ENCODE measurements at regions not wholly inside any gene's neighbourhood (a gene's known extent, or its start where the extent isn't known, plus 50 kb on each side); places are given as distances from the start of the nearest gene placed in this dataset.

DNA sequence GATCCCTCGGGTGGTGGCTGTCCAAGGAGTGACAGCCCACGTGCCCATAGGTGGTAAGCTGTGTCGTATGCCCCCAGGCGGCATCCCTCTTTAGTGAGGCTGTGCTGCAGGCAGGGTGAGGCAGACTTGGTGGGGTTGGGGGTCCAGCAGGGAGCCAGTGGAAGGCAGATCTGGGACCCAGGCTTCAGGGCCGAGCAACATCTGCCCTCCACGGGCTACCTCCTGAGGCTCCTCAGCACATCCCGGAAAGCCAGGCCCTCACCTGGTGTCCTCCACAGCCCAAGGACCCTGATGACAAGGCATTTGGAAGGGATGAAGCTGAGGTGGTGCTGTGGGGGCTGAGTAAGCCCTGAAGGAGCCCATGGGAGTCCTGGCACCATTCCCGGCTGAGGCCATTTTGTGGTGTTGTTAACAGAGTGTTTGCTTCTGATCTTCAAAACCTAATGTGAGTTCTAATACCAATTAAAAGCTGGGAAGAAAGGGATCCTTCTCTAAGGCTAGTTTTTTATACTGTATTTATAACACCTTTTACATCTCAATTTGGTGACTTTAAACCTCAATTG, 295.8 kb upstream of the IRX2 start:
- no peak overlapping the region for H3K27ac ChIP-seq
- H3K4me3 ChIP-seq: no peak overlapping the region

DNA sequence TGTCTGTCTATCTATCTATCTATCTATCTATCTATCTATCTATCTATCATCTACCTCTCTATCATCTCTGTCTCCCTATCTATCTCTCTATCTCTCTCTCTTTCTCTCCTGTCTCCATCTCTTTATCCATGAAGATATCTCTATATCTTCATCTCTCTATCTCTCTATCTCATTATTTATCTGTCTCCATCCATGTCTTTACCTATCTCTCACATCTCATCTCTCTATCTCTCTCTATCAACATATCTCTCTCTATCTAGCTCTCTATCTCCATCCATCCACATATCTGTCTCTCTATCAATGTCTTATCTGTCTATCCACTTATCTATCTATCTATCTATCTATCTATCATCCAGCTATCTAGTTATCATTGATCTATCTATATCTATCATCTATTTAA, 292.1 kb upstream of the IRX2 start:
- Histone ChIP-seq H3K27ac (no peak overlapping the region), H3K4me3 (no peak overlapping the region)

DNA sequence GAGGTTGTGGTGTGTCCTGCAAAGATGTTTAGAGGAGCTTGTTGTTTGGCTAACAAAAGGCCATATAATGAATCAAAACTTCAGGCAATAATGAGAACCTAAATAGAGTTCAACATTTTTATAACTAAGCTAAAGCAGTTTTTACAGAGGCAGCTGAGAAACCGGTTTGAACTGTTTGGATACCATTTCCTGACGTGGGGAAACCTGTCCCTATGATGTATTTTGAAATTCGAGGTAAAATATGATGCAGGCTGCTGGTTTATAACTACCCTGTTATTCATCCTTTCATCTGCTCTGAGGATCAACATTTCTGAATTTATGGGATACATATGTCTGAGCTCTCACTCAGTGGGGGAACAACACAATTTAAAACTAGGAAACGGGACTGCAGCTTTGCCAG, 289.5 kb upstream of the IRX2 start:
- Histone ChIP-seq H3K4me3 (no peak overlapping the region), H3K27ac (no peak overlapping the region)

DNA sequence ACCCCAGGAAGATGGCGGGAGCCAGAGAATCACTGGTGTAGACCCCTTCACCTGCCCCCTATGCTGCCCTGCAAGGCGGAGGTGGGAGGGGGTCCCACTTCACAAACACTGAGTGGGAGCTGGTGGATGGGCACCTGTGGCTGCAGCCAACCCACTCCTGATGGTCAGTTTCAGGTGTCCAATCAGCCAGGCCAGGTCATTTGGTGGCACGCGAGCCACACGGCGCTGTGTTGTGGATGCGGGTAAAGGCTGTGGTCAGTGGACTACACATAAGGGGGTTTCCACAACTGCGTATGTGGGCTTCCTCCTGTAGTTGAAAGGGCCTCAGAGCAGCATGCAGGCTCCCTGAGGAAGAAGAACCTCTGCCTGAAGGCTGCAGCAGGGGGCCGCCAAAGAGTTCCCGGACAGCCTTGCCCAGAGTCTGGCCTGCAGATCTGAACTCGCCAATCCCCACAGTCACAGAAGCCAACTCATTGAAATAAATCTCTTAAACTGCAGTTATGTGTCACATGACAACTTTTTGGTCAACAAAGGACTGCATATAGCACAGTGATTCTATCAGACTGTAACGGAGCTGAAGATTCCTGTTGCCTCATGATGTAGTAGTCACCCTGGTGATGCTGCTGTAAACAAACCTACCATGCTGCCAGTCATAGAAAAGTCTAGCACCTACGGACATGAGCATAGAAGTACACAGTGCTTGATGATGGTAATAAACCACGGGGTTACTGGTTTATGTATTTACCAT, 284.7 kb upstream of the IRX2 start:
- H3K27ac ChIP-seq: no peak overlapping the region
- H3K4me3 ChIP-seq: no peak overlapping the region

DNA sequence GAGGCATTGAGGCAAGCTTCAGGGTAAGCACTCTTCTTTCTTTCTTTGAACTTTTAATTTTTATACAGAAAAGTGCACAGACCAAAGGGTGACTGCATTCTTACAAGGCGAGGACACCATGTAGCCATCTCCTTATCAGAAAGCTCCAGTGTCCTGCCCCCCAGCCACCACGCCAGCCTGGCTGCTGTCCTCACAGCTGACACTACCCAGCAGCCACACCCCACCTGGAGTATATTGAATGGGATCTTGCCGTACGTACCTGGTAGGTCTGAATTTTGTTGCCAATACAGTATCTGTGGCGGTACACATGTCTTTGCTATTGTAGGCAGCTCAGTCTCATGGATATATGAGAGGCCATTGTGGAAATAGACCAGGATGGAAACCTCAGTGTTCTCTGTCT, 284.0 kb upstream of the IRX2 start:
- H3K4me3 ChIP-seq: no peak overlapping the region
- no peak overlapping the region for H3K27ac ChIP-seq

DNA sequence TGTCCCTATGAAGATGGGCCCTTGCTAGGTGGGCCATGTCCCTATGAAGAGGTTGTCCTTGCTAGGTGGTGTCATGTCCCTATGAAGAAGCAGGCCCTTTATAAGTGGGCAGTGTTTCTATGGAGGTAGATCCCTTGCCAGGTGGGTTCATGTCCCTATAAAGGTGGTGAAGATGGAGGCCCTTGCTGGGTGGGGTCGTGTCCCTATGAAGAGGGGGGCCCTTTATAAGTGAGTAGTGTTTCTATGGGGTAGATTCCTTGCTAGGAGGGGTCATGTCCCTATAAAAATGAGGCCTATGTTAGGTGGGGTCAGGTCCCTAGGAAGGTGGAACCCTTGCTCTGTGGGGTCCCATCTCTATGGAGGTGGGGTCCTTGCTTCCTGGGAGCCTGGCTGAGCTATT, 283.4 kb upstream of the IRX2 start:
- Histone ChIP-seq H3K4me3 (no peak overlapping the region), H3K27ac (no peak overlapping the region)

DNA sequence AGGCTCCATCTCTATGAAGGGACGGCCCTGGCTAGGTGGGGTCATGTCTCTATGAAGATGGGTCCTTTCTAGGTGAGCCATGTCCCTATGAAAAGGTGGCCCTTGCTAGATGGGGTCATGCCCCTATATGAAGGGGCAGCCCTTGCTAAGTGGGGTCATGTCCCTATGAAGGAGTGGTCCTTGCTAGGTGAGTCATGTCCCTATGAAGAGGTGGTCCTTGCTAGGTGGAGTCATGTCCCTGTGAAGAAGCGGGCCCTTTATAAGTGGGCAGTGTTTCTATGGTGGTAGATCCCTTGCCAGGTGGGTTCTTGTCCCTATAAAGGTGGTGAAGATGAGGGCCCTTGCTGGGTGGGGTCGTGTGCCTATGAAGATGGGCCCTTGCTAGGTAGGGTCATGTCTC, 283.0 kb upstream of the IRX2 start:
- no peak overlapping the region for H3K27ac ChIP-seq
- H3K4me3 ChIP-seq: no peak overlapping the region

DNA sequence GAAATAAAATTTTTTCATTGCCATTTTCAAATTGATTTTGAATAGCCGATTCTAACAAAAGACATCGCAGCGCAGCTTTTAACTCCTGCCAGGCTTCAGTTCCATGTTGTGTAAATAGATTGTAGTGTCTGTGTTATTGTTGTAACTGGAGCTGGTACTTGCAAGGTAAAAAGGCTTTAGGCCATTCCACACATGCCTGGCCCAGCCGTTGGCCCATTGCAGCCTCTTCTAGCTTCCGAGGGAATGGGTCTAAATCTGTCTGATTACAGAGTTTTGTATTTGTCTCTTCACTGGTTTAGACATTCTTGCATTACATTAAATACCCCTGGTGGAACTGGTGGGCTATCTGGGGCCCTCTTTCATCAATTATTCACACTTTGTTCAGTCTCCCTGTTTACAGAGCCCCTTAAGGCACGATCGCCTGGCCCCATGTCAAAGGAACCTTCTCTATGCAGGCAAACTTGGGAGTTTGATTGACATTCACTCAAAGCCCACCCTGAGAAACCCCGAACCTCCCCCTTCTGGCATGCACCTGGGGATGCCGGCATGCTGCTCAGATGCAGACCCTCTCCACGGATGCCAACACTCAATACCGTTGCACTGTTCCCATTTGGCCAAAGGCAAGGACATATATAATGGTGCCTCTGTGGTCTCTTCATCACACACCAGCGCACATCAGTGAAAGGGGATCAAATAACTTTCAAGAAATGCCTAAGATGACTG, 281.7 kb upstream of the IRX2 start:
- Histone ChIP-seq H3K27ac (no peak overlapping the region), H3K4me3 (no peak overlapping the region)

DNA sequence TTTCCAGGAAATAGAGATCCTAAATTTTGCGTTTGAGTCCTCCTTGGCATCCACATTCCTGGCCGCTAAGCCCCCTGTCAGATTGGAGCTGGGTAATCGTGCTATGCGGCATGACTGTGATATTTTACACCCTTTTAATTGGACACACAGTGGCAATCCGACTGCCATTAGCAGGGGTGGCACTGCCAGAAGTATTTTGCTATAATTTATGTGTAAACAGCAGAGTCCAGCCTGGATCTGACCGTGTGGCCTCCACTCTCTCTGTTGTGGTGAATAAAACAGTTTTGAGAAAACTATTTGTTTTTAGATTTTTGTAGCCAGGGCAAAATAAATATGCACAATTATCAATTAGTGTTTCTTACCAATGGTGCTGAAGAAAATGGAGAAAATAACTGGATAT, 281.0 kb upstream of the IRX2 start:
- no peak overlapping the region for H3K27ac ChIP-seq
- no peak overlapping the region for H3K4me3 ChIP-seq

DNA sequence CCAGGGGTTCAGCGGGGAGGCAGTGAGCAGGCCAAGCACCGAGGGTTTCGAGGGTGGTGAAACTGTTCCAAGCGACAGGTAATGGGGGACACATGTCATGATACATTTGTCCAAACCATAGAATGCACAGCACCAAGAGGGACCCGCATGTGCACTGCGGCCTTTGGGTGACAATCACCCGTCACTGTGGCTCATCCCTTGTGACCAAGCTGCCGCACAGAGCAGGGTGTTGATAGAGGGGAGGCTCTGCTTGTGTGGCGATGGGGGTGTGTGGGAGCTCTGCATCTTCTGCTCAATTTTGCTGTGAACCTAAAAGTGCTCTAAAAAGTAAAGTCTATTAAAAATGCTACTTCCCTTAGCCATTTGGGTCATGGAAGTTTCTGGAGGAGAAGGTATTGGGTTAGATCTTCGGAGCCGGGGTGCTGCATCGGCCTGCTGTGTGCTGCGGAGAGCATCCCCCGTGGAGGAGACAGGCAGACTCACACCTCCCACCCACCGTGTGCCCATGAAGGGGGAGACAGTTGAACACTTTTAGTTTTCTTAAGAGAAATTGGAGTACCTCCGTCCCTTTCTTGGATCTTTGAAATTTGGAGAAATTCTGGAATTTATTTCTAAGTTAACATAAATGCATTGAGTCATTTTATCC, 280.4 kb upstream of the IRX2 start:
- Histone ChIP-seq H3K27ac (no peak overlapping the region), H3K4me3 (no peak overlapping the region)

DNA sequence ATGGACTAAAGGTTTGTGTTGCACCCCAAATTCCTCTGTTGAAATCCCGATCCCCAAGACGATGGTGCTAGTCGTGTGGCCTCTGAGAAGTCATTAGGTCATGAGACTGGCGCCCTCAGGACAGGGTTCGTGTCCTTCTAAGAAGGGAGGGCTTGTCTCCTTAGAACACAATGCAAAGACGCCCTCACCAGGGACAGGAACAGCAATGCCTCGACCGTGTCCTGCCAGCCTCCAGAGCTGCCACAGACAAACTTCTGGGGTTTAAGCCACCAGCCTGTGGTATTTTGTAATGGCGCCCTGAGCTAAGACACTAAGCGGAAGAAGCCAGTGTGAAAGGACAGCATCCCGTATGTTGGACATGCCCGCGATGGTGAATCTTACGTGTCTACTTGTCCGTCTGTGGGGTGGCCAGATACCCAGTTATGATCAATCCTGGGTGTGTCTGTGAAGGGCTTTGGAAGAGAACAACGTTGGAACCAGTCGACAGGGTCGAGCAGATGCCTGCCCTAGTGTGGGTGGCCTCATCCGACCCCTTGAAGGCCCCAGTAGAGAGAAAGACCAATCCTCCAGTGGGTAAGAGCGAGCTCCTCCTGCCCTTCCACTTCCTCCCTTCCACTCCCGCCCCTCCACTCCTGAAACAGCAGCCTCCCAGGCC, 279.2 kb upstream of the IRX2 start:
- H3K27ac ChIP-seq: no peak overlapping the region
- no peak overlapping the region for H3K4me3 ChIP-seq

DNA sequence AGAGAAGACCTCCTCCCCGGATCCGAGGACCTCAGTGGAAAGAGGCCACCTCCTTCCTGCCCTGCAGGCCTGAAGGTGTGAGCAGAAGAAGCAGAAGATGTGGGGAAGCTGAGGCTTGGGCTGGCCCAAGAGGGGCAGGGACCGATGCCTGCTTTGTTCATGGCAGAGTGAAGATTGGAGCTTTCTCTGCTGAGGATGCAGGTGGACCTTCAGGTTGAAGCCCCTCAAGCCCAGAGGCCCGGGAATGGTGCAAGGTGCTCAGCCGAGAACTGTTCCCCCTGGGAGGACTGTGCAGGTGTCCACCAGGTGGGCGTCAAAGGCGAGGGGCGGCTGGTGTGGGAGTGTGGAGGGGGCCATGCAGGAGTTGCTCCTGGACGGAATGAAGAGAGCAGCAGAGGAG, 277.9 kb upstream of the IRX2 start:
- Histone ChIP-seq H3K4me3 (no peak overlapping the region), H3K27ac (no peak overlapping the region)

DNA sequence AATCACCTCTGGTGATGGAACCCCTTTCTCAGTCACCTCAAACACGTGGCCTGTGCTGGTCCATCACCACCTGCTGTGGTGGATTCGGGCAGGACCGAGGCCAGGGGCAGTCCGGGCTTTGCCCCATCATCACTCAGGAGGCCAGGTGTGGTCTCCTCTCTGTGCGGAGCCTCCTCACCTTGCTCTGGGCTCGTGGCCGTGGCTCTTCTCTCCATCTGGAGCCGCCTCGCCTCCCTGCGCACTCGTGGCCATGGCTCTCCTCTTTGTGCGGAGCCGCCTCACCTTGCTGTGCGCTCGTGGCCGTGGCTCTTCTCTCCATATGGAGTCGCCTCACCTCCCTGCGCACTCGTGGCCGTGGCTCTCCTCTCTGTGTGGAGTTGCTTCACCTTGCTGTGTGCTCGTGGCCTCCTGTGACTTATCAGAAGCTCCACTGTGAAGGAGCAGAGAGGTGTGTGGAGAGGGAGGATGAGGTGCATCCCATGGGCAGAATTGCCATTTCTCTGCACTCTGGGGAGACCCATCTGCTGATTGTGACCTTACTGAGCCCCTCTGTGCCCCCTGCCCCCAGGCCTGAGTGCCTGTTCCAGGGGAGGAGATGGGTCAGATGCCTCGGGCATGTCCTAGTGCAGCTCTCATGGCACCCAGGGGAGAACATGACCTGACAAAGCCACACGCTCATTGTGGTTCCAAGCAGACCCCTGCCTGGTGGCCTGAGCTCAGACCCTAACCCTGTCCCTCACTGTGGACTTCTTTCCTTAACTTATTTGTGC, 276.6 kb upstream of the IRX2 start:
- Histone ChIP-seq H3K4me3 (no peak overlapping the region), H3K27ac (no peak overlapping the region)

DNA sequence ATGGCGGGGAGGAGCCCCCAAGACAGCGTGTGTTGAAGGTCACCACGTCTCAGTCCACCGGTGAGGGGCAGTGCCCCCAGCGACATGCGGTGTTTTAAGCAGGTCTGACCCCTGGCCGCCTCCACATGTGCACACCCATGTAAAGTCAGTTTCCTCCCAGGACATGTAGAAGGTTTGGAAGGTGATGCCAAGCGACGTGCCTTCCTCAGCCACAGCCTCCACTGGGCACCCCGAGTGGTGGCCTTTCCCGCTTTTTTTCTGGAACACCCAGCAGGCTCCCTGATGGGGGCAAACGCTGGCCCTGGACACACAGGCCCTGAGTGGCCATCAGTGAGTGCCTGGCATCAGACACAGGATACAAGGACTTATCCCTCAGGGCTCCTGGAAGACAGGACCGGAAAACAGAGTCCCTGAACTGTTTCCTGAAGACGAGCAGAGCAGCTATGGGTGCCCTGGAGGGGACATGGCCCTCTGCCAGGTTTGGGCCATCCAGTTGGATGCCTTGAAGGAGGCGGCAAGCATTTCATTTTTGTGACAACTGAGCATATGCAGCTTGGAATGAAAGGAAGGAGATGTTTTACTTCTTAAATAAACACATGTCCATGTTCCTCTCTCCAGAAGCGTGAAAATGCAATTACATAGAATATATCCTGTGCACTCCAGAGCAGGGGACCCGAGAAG, 275.8 kb upstream of the IRX2 start:
- no peak overlapping the region for H3K27ac ChIP-seq
- no peak overlapping the region for H3K4me3 ChIP-seq

DNA sequence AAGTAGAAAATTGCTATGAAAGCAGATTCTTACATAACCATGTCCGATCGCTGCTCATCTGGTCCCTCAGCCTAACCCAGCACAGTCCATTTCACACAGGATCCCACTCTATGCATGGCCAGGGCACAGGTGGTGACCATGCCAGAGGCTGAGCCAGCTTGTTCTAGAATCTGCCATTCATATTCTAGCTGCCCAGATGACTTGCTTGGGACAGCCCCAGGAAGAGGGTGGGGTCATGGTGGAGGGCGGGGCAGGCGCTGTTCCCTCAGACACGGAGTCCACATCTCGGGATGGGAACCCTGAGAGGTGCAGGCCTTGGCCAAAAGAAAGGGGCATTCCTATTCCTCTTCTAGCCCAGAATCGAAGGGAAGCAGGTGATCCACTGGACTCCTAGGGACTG, 275.2 kb upstream of the IRX2 start:
- Histone ChIP-seq H3K27ac (no peak overlapping the region), H3K4me3 (no peak overlapping the region)

DNA sequence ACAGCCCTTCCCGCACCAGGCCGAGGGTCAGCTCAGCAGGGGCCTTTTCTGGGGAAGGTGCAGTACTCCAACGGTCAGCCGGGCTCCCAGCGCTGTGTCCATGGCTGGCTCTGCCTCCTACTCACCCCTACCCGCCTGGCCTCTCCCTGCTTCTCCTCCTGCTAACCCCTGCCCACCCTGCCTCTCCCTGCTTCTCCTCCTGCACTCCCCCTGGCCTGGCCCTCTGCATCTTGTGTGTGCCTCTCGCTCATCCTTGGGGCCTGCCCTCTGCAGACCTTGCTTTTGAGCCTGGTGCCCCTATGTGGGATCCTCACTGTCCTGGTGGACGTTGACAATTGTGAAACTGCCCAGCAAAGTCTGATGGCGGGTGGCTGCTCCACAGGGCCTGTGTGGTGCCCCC, 274.6 kb upstream of the IRX2 start:
- Histone ChIP-seq H3K4me3 (no peak overlapping the region), H3K27ac (no peak overlapping the region)

DNA sequence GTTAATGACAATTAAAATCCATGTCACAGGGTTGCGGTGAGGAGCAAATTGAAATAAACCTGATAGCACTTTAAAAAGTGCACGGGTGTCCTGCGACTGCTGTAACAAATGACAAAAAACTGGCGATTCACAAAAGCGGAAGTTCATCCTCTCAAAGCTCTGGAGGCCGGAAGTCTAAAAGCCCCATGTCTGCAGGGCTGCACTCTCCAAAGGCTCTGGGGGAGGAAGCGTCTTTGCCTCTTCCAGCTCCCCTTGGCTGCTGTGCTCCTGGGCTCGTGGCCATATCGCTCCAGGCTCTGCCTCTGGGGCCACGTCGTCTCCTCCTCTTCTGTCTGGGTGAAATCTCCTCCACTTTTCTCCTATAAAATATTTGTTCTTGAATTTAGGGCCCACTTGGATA, 273.9 kb upstream of the IRX2 start:
- no peak overlapping the region for H3K27ac ChIP-seq
- no peak overlapping the region for H3K4me3 ChIP-seq

DNA sequence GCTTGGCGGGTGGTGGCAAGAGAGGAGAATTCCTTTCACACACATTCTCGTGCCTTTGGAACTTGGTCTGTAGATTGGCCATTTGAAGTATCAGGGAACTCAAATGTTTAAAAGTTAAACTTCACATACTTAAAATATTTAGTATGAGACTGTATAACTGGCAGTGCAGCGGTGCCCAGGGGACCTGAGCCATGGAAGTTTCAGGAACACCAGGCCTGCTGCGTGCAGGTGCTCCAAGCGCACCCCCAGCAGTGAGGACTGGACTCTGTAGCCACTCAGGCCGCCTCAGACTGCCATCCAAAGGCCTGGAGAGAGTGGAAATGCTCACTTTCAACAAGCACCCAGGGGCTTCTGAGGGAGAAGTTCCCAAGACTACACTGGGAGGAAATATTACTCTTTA, 273.5 kb upstream of the IRX2 start:
- Histone ChIP-seq H3K27ac (no peak overlapping the region), H3K4me3 (no peak overlapping the region)

DNA sequence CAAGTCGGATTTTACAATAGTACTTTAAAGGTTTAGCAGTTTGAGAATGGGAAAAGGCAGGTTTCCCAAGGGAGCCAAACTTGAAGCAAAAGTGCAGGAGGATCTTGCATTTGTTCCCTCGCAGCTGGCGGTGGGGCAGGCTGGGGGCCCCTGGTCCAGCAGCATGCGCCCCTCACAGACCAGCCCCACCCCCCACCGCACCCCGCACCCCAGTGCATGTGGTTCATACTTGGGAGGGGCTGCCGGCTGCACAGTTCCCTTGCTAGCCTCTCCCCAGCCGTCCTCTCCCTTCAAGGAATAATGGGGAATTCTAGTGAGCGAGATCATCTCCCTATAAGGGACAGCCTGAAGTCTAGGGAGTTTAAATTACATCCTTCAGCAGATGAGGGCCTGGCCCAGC, 273.1 kb upstream of the IRX2 start:
- H3K27ac ChIP-seq: no peak overlapping the region
- H3K4me3 ChIP-seq: no peak overlapping the region

Measured in skin epidermis (tissue), 12 donors.